Activated CD8-positive, alpha-beta memory T cell treated with anti-CD3 and anti-CD28 coated beads for 36 hours (primary cell): ENCODE measurements at regions not wholly inside any gene's neighbourhood (a gene's known extent, or its start where the extent isn't known, plus 50 kb on each side); places are given as distances from the start of the nearest gene placed in this dataset.
"Not testable (repeated sequence)": the region's sequence is repeated elsewhere in the genome, so short reads cannot be mapped to it uniquely, and the experiment has no call there.

Experiments used
- CTCF ChIA-PET: fragments of 350-600 bp; sonication (Branson Sonifier 250); formaldehyde crosslinking; loops from one replicate; lab custom pipeline; 2021; ENCODE audit warnings: antibody characterized with exemption; lab: Charles Lee
- POLR2A ChIA-PET: fragments of 350-600 bp; sonication (Branson Sonifier 250); formaldehyde crosslinking; loops from one replicate; lab custom pipeline; 2021; ENCODE audit warnings: antibody characterized with exemption; lab: Charles Lee

GRCh38 chr3:118530350-118530922 is 504.2 kb downstream of the IGSF11 start:
- POLR2A ChIA-PET = no interaction called here
- CTCF ChIA-PET = no interaction called here

- CTCF ChIA-PET, POLR2A ChIA-PET: not testable (repeated sequence)
Observed at GRCh38 chr3:118530927-118531356, 503.7 kb downstream of the IGSF11 start.

- POLR2A ChIA-PET = no interaction called here
- CTCF ChIA-PET = no interaction called here
Observed at GRCh38 chr3:118531816-118532215, 502.8 kb downstream of the IGSF11 start.

GRCh38 chr3:118533676-118534075 is 501.0 kb downstream of the IGSF11 start:
- POLR2A ChIA-PET = no interaction called here
- CTCF ChIA-PET = no interaction called here

- POLR2A ChIA-PET = no interaction called here
- CTCF ChIA-PET = no interaction called here
Observed at GRCh38 chr3:118534519-118534918, 500.1 kb downstream of the IGSF11 start.

- CTCF ChIA-PET = no interaction called here
Observed at GRCh38 chr3:118536764-118537163, 497.9 kb downstream of the IGSF11 start.

GRCh38 chr3:118537454-118537853 is 497.2 kb downstream of the IGSF11 start:
- POLR2A ChIA-PET = no interaction called here
- CTCF ChIA-PET = no interaction called here

More at GRCh38 chr3:118536764-118537163, 497.9 kb downstream of the IGSF11 start:
- POLR2A ChIA-PET = no interaction called here

GRCh38 chr3:118538187-118538586 is 496.5 kb downstream of the IGSF11 start:
- ChIA-PET POLR2A (no interaction called here), CTCF (no interaction called here)

GRCh38 chr3:118539820-118540447 is 494.7 kb downstream of the IGSF11 start:
- CTCF ChIA-PET, POLR2A ChIA-PET: not testable (repeated sequence)

GRCh38 chr3:118540448-118540821 is 494.2 kb downstream of the IGSF11 start:
- CTCF ChIA-PET, POLR2A ChIA-PET: not testable (repeated sequence)

- ChIA-PET CTCF (no interaction called here), POLR2A (no interaction called here)
Observed at GRCh38 chr3:118540826-118541225, 493.8 kb downstream of the IGSF11 start.

- CTCF ChIA-PET = no interaction called here
- POLR2A ChIA-PET = no interaction called here
Observed at GRCh38 chr3:118541796-118542195, 492.9 kb downstream of the IGSF11 start.

- ChIA-PET POLR2A (no interaction called here), CTCF (no interaction called here)
Observed at GRCh38 chr3:118543832-118544231, 490.8 kb downstream of the IGSF11 start.

GRCh38 chr3:118544458-118544857 is 490.2 kb downstream of the IGSF11 start:
- POLR2A ChIA-PET = no interaction called here
- CTCF ChIA-PET = no interaction called here

GRCh38 chr3:118548434-118548833 is 486.2 kb downstream of the IGSF11 start:
- ChIA-PET POLR2A (no interaction called here), CTCF (no interaction called here)

GRCh38 chr3:118550122-118550521 is 484.5 kb downstream of the IGSF11 start:
- CTCF ChIA-PET = no interaction called here
- POLR2A ChIA-PET = no interaction called here

GRCh38 chr3:118550556-118550955 is 484.1 kb downstream of the IGSF11 start:
- ChIA-PET CTCF (no interaction called here), POLR2A (no interaction called here)

- POLR2A ChIA-PET = no interaction called here
- CTCF ChIA-PET = no interaction called here
Observed at GRCh38 chr3:118554148-118554838, 480.4 kb downstream of the IGSF11 start.

GRCh38 chr3:118556983-118557382 is 477.7 kb downstream of the IGSF11 start:
- POLR2A ChIA-PET = no interaction called here
- CTCF ChIA-PET = no interaction called here

- CTCF ChIA-PET = no interaction called here
- POLR2A ChIA-PET = no interaction called here
Observed at GRCh38 chr3:118557513-118557912, 477.1 kb downstream of the IGSF11 start.

GRCh38 chr3:118559286-118559685 is 475.4 kb downstream of the IGSF11 start:
- CTCF ChIA-PET = no interaction called here
- POLR2A ChIA-PET = no interaction called here
